DOHH2 (cell line): ENCODE measurements at regions not wholly inside any gene's neighbourhood (a gene's known extent, or its start where the extent isn't known, plus 50 kb on each side); places are given as distances from the start of the nearest gene placed in this dataset.

Experiments
- H3F3A ChIP-seq: fragments of 200-600 bp; sonication (generic), shearing (Covaris generic); 2 replicates; pipeline ENCODE4 v1.6.0; 2016; ENCODE audit warnings: antibody characterized with exemption, mild to moderate bottlenecking; ENCODE audit not compliant: control insufficient read depth, insufficient read depth
- H3K27ac ChIP-seq: fragments of 200-600 bp; sonication (generic); 2 replicates; pipeline ENCODE4 v1.5.1; 2014; ENCODE audit warnings: low read depth, mild to moderate bottlenecking, low read length, moderate library complexity
- H3K27me3 ChIP-seq: fragments of 200-600 bp; sonication (generic); 2 replicates; pipeline ENCODE4 v1.6.1; 2014; ENCODE audit warnings: mild to moderate bottlenecking, low read length, mixed read lengths; ENCODE audit not compliant: control insufficient read depth
- H3K36me3 ChIP-seq: fragments of 200-600 bp; sonication (generic); 2 replicates; pipeline ENCODE4 v1.6.1; 2014; ENCODE audit warnings: mild to moderate bottlenecking, low read length, moderate library complexity, mixed read lengths; ENCODE audit not compliant: control insufficient read depth
- H3K4me1 ChIP-seq: fragments of 200-600 bp; sonication (generic); 2 replicates; pipeline ENCODE4 v1.6.1; 2014; ENCODE audit warnings: mild to moderate bottlenecking, low read length, mixed read lengths; ENCODE audit not compliant: control insufficient read depth
- H3K4me2 ChIP-seq: fragments of 200-600 bp; sonication (generic); 2 replicates; pipeline ENCODE4 v1.6.0; 2014; ENCODE audit warnings: mild to moderate bottlenecking, low read length, moderate library complexity
- H3K4me3 ChIP-seq: fragments of 200-600 bp; sonication (generic); 2 replicates; pipeline ENCODE4 v1.5.1; 2014; ENCODE audit warnings: mild to moderate bottlenecking, low read length, mixed read lengths
- H3K79me2 ChIP-seq: fragments of 200-600 bp; sonication (generic); 2 replicates; pipeline ENCODE4 v1.6.1; 2014; ENCODE audit warnings: mild to moderate bottlenecking, low read length, mixed read lengths; ENCODE audit not compliant: control insufficient read depth
- H3K9me2 ChIP-seq: fragments of 200-600 bp; sonication (generic); replicated peaks from 2 replicates; pipeline ENCODE4 v1.6.1; 2014; ENCODE audit warnings: mild to moderate bottlenecking, low read length, mixed read lengths; ENCODE audit not compliant: control insufficient read depth
- H3K9me3 ChIP-seq: fragments of 200-600 bp; sonication (generic); 2 replicates; pipeline ENCODE4 v1.6.1; 2014; ENCODE audit warnings: antibody characterized with exemption, low read length, mixed read lengths; ENCODE audit not compliant: control insufficient read depth, insufficient read depth
- H4K20me1 ChIP-seq: fragments of 200-600 bp; sonication (generic); 2 replicates; pipeline ENCODE4 v1.6.0; 2014; ENCODE audit warnings: low read depth, mild to moderate bottlenecking, antibody characterized with exemption, low read length, moderate library complexity; ENCODE audit not compliant: control insufficient read depth, insufficient read depth
- CTCF ChIP-seq: fragments of 200-600 bp; sonication (generic); IDR thresholded peaks from one replicate; pipeline ENCODE4 v1.5.1; 2014; ENCODE audit warnings: antibody characterized with exemption, mild to moderate bottlenecking, low read depth, low read length; ENCODE audit not compliant: poor library complexity, severe bottlenecking
- EZH2phosphoT487 ChIP-seq: fragments of 200-600 bp; sonication (generic); IDR thresholded peaks from 2 replicates; pipeline ENCODE4 v1.6.1; 2017; ENCODE audit warnings: borderline replicate concordance, mild to moderate bottlenecking, antibody characterized with exemption, low read length, moderate library complexity, mixed read lengths

- Histone ChIP-seq H3K4me1 (no peaks in the 10 kb centered on the region), H3F3A (no peaks in the 10 kb centered on the region), H3K27me3 (peaks cover 4% of the 10 kb centered on the region), H3K79me2 (no peaks in the 10 kb centered on the region), H4K20me1 (no peaks in the 10 kb centered on the region), H3K9me2 (no peaks in the 10 kb centered on the region), H3K9me3 (no peaks in the 10 kb centered on the region), H3K4me3 (no peak overlapping the region), H3K4me2 (no peak overlapping the region), H3K36me3 (no peaks in the 10 kb centered on the region), H3K27ac (no peak overlapping the region)
- TF ChIP-seq CTCF (no peak), EZH2phosphoT487 (no peak)
Observed at GRCh38 chr11:45527898-45528297, 137.5 kb downstream of the CHST1 start.

GRCh38 chr11:45525393-45525792 lies 140.0 kb downstream of the CHST1 start:
- H3K36me3 ChIP-seq = no peaks in the 10 kb centered on the region
- no peak overlapping the region for H3K27ac ChIP-seq
- no peaks in the 10 kb centered on the region for H3K9me3 ChIP-seq

GRCh38 chr11:45523760-45524159 lies 141.7 kb downstream of the CHST1 start:
- Histone ChIP-seq H3K27ac (no peak overlapping the region), H3K4me3 (no peak overlapping the region), H3K4me2 (no peak overlapping the region), H3K4me1 (no peaks in the 10 kb centered on the region), H3K36me3 (no peaks in the 10 kb centered on the region), H3K9me3 (no peaks in the 10 kb centered on the region), H3K79me2 (no peaks in the 10 kb centered on the region), H3F3A (no peaks in the 10 kb centered on the region), H3K9me2 (no peaks in the 10 kb centered on the region), H3K27me3 (peaks cover 9% of the 10 kb centered on the region), H4K20me1 (no peaks in the 10 kb centered on the region)
- TF ChIP-seq CTCF = no peak

More at GRCh38 chr11:45525393-45525792, 140.0 kb downstream of the CHST1 start:
- H3K4me3 ChIP-seq = no peak overlapping the region
- TF ChIP-seq CTCF = no peak
- TF ChIP-seq EZH2phosphoT487 = no peak
- H4K20me1 ChIP-seq = no peaks in the 10 kb centered on the region
- no peaks in the 10 kb centered on the region for H3K79me2 ChIP-seq
- H3K4me2 ChIP-seq = no peak overlapping the region
- no peaks in the 10 kb centered on the region for H3K9me2 ChIP-seq
- no peaks in the 10 kb centered on the region for H3F3A ChIP-seq
- H3K4me1 ChIP-seq = no peaks in the 10 kb centered on the region
- peaks cover 4% of the 10 kb centered on the region for H3K27me3 ChIP-seq
